ENCODE measurements at regions not wholly inside any gene's neighbourhood (a gene's known extent, or its start where the extent isn't known, plus 50 kb on each side); places are given as distances from the start of the nearest gene placed in this dataset.

DNA sequence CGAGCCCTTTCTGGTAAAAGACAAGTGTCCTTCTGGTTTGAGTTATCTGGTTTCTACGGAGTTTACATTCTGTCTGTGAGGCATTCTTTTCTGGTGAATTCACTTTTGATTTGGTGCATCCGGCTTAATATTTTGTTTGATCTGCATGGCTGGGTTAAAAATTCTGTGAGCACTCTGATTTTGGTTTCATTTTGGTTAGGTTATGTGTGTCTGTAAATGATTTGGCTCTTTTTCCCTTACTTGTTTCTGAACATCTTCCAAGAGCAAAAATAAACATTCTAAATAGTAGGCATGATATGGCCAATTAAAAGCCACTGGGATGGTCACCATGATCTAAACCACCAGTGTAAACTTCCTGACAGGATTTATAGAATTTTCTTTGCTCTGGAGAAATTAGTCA lies 85.7 kb upstream of the PTPN13 start:
- TF ChIP-seq ETV6 (CRISPR knock-in tag; IDR thresholded peaks at IDR 0.05): no peak
- no peak for TF ChIP-seq SMAD4 (CRISPR knock-in tag; IDR thresholded peaks at IDR 0.05)
